ENCODE measurements at regions not wholly inside any gene's neighbourhood (a gene's known extent, or its start where the extent isn't known, plus 50 kb on each side); places are given as distances from the start of the nearest gene placed in this dataset.
A peak's percentile ranks its signal among the peaks of the same experiment; 100 is the strongest.

GRCh38 chr2:137824501-137824900 is 139.8 kb upstream of the HNMT start:
- no peak for DNase-seq (ENCODE audit: low read depth in 2 of 2)

- DNase-seq (ENCODE audit: low read depth in 2 of 2), result no peak
Observed at GRCh38 chr2:137826373-137827372, 137.6 kb upstream of the HNMT start.

- DNase-seq (ENCODE audit: low read depth in 2 of 2), result no peak
Observed at GRCh38 chr2:137828624-137829023, 135.6 kb upstream of the HNMT start.

GRCh38 chr2:137829251-137829650 is 135.0 kb upstream of the HNMT start:
- DNase-seq (ENCODE audit: low read depth in 2 of 2), result no peak

GRCh38 chr2:137834760-137835379 is 129.4 kb upstream of the HNMT start:
- no peak for DNase-seq (ENCODE audit: low read depth in 2 of 2)

GRCh38 chr2:137836671-137837070 is 127.6 kb upstream of the HNMT start:
- DNase-seq (ENCODE audit: low read depth in 2 of 2), result no peak

GRCh38 chr2:137837830-137838229 is 126.4 kb upstream of the HNMT start:
- DNase-seq (ENCODE audit: low read depth in 2 of 2), result no peak

- DNase-seq (ENCODE audit: low read depth in 2 of 2), result no peak
Observed at GRCh38 chr2:137838255-137839092, 125.8 kb upstream of the HNMT start.

GRCh38 chr2:137842430-137842829 is 121.8 kb upstream of the HNMT start:
- DNase-seq (ENCODE audit: low read depth in 2 of 2), result no peak

- no peak for DNase-seq (ENCODE audit: low read depth in 2 of 2)
Observed at GRCh38 chr2:137842952-137843351, 121.3 kb upstream of the HNMT start.

- DNase-seq (ENCODE audit: low read depth in 2 of 2), result no peak
Observed at GRCh38 chr2:137845422-137845821, 118.9 kb upstream of the HNMT start.

- DNase-seq (ENCODE audit: low read depth in 2 of 2), result no peak
Observed at GRCh38 chr2:137846993-137847392, 117.3 kb upstream of the HNMT start.

- DNase-seq (ENCODE audit: low read depth in 2 of 2), result no peak
Observed at GRCh38 chr2:137847443-137847842, 116.8 kb upstream of the HNMT start.

GRCh38 chr2:137857881-137858280 is 106.4 kb upstream of the HNMT start:
- DNase-seq (ENCODE audit: low read depth in 2 of 2), result no peak

GRCh38 chr2:137862651-137863050 is 101.6 kb upstream of the HNMT start:
- no peak for DNase-seq (ENCODE audit: low read depth in 2 of 2)

GRCh38 chr2:137865954-137866540 is 98.2 kb upstream of the HNMT start:
- DNase-seq (ENCODE audit: low read depth in 2 of 2), result peak; percentile 6 to 28

GRCh38 chr2:137870682-137871081 is 93.6 kb upstream of the HNMT start:
- no peak for DNase-seq (ENCODE audit: low read depth in 2 of 2)

- DNase-seq (ENCODE audit: low read depth in 2 of 2), result no peak
Observed at GRCh38 chr2:137872577-137872976, 91.7 kb upstream of the HNMT start.

- no peak for DNase-seq (ENCODE audit: low read depth in 2 of 2)
Observed at GRCh38 chr2:137873536-137874244, 90.6 kb upstream of the HNMT start.

GRCh38 chr2:137879121-137879520 is 85.2 kb upstream of the HNMT start:
- DNase-seq (ENCODE audit: low read depth in 2 of 2), result no peak

GRCh38 chr2:137881711-137882110 is 82.6 kb upstream of the HNMT start:
- no peak for DNase-seq (ENCODE audit: low read depth in 2 of 2)

Measured in stimulated activated CD8-positive, alpha-beta memory T cell treated with anti-CD3 and anti-CD28 coated beads, Interleukin-15, amount 100 ng/mL, for 48 hours (primary cell).